ENCODE measurements at regions not wholly inside any gene's neighbourhood (a gene's known extent, or its start where the extent isn't known, plus 50 kb on each side); places are given as distances from the start of the nearest gene placed in this dataset.

DNA sequence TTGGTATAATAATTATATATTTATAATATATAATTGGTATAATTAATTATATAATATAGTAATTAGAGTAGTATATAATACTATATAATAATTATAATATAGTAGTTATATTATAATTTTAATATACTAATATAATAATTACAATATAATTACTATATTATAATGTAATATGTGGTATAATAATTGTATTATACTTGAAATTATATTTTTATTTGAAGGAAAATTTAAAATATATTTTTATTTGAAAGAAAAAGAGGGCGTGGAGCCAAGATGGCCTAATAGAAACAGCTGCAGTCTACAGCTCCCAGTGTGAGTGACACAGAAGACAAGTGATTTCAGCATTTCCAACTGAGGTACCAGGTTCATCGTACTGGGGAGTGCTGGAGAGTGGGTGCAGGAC, 365.9 kb downstream of the MMUT start:
- no peak for DNase-seq

DNA sequence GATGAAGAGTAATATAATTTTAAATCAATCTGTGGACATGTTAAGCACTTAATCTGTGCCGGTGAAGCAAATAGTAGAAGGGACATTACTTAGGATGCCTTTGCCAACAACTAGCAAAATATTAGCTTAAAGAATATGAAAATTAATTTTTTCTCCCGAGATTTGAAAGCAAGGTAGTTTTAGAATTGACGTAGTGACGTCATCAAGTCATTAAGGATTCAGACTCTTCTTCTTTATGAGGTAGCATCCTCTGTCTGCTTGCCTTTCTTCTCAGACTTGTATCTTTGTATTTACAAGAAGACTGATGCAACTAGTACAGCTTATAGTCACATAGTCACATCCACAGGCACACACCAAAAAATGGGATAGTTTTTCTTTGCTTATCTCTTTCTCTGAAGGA, 374.4 kb downstream of the MMUT start:
- DNase-seq, result no peak

DNA sequence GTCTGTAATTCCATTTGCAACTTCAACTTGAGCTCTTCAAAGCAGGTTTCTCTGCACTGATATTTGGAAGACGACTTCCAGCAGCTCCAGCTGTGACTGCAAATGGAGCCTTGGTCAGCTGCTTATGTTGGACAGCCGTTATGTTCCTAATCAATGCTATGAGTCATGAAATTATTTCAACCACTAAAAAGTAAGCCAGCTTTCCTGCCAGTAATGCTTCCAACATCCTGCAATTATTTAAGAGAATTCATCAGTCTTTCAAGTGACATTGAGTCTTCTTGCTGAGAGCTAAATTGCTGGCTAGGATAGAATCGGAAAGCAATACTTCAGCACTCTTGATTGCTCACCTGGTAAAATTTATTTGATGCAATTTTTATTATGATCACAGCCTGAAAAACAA, 375.7 kb downstream of the MMUT start:
- no peak for DNase-seq

DNA sequence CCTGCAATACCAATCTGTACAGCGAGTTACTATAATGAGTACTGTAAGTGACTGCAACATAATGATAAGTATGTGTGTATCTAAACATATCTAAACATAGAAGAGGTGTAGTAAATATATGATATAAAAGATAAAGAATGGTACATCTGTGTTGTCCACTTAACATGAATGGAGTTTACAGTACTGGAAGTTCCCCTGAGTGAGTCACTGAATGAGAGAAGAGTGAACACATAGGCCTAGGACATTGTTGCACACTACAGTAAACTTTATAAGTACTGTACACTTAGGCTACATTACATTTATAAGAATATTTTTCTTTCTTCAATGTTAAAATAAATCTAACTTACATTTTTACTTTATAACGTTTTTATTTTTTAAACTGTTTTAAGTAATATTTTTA, 380.4 kb downstream of the MMUT start:
- no peak for DNase-seq

DNA sequence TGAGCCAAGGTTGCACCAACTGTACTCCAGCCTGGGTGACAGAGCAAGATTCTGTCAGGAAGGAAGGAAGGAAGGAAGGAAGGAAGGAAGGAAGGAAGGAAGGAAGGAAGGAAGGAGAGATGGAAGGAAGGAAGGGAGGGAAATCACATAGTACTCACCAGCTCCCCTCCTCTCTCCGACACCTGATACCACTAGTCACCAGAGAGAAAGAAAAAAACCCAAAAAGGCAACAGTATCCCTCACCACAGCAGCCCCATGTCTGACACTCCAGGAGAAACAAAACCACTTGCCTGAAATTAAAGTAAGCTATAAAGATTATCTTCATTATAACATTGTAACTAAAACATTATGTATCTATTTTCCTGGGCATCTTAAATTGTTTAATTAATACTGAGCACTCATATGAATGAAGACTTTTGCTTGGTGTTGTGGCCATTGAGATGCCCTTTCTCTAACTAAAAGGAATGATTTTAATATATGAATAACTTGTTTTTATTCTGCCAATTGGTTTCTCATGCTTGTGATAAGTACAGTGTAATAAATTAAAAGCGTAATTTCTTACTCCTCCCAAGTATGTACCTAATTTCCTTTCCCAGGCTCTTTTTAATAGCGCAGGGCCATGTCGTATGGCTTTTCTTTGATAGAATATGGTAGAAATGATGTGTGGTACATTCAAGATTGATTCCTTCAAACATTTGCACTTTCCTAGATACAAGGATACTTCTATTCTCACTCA, 390.0 kb downstream of the MMUT start:
- no peak for DNase-seq

DNA sequence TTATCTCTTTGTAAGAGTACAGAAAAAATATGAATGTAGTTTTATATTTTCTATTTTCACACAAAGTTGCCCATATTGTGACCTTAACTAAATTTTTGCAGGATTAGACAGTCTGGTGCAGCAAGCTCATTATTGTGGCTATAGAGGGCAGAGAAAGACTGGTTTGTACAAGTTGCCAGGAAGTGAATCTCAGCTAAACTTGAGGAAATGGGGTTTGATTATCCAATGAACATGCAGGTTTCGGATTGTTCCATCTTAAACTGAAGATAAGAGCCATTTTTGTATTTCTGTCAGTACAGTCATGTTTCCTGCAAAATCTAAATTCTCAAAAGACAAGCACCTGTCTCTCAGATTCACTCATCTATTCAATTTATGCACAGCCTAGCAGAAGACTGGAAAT, 390.9 kb downstream of the MMUT start:
- DNase-seq, result no peak

DNA sequence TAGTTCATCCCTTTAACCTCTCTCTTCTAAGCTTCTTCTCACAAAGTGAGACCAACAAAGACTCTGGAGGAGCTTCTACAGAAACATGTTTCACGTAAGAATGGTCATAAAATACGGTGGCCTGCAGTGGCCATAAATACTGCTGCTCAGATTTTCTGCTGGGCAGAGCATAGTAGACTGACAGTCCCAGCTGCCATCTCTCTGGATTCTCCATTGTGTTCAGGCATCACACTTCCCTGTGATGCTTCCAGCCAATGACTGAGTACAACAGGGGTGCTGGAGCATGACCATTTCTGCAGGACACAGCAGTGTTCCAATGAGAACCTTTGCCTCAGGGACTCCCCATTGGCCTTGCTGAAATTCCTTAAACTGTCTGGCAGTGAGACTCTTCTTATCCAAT, 392.6 kb downstream of the MMUT start:
- DNase-seq, result no peak

DNA sequence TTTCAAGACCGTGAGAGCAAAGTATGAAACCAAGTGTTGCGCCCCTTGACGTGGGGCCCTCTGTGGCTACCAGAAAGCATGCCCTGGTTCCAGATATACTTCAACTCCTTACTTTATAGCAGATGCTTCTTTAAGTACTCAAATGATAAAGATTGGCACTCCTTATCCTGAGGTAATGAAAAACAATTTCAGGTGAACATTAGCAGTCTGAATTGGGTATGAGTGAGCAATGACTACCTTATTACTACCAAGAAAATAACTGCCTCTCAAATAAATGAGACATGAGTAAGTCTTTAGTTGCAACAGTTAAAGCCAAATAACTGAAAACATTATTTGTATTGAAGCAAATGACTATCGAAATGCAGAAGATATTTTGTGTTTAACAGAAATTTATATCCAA, 408.7 kb downstream of the MMUT start:
- no peak for DNase-seq

DNA sequence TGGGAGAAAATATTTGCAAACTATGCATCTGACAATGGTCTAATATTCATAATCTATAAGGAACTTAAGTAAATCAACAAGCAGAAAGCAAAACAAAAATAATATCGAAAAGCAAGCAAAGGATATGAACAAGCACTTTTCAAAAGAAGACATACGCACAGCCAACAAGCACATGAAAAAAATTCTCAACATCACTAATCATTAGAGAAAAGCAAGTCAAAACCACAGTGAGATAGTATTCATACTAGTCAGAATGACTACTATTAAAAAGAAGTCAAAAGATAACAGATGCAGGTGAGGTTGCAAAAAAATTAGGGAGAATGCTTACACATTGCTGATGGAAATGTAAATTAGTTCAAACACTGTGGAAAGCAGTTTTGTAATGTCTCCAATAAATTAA, 410.2 kb downstream of the MMUT start:
- no peak for DNase-seq

DNA sequence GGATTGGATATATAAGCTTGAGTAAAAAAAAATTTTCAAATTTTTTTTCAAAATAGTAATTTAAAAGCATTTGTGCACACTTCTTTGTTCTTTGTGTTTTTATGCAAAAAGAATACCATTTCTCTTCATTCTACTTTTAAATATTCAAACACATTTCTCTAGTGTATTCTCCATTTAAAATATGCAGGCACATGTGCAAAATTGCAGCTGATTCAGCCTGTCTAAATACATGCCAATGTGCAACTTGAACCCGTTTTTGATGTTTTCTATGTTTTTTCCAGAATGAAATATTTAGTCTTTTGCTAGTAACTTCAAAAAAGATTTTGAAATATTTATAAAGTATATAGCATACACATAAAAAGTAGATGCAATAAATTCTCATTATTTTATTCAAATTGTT, 411.8 kb downstream of the MMUT start:
- no peak for DNase-seq

DNA sequence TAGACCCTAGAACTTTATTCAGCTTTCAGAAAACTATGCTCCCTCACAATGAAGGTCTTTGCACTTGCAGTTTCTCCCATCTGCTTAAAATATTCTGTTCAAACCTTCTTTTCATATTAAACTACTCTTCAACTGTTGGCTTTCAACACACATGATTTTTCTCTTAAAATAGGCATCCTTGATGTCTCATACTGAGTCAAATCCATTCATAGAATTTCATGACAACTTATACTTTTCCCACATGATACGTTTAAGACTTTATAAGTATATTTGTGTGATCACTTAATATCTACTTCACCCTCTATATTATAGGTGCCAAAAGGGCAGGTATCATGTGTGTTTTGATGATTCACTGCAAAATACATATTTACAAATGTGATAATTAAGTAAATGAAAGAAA, 412.5 kb downstream of the MMUT start:
- no peak for DNase-seq

DNA sequence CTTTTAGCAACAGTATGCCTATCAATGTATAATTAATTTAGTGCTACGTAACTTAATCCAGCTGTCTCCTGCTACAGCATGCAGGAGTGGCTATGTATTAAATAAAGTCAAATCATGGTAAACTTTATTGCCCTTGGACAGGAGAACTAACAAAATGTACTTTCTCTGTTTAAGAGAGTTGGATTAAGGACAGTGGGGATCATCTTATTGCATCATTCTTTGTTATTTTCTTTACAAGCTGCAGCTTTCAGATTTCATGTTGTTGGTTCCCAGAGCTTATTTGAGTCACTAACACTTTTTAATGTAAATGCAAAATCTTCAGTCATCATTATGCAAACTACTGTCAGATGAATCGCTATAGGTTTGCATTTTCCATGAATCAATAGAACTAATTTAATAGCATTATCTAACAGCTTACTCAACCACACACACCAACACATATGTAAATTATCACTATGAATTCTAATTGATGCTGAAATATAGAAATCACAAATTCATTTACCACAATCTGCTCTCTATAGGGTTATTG, 424.7 kb downstream of the MMUT start:
- DNase-seq, result no peak

DNA sequence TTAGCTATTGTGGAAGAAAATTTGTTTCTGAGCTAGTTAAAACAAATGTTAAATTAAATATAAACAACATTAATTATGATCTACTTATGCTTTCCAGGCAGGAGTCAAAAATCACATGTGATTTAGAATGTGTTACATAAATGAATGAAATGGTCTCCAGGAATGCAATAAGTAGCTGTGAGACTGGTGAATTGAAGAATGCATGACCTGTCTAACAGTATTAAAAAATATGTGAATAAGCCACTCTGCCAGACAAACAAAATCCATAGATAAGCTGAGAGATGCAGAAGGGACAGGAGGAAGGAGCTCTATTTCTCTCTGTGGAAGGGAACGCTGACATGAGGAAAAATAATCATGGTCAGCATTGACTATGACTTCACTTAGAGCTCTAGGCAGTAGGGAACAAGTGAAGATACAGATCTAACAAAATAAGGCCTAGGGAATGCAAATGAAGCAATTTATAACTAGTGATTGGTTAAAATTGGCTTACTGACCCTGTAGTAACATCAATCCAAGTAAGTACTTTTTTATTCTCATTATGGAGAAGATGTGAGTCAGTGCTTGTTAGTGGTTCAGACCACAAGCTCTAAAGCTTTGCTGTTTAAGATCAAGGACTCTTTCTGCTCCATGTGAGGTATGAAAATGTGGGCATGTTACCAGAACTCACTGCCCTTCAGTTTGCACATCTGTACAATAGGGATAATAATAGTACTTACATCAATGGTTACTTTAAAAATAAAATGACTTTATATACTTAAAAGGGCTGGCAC, 432.6 kb downstream of the MMUT start:
- no peak for DNase-seq

DNA sequence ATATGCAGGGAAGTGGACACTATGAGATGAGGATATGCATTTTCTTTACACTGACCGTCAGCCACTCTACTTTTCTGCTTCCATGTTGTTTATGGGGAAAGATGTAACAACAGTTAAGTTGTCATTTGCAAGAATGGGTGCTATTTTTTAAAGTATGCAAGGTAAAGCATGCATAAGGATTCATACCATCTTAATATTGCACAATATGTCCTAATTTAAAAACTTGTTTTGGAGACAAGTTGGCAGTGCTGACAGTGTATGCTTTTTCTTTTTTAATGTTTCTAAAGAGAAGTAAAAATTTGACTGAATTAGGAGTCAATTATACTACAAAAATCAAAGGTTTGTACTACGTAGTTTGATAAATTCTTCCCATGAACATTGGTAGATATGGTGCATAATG, 435.4 kb downstream of the MMUT start:
- no peak for DNase-seq

DNA sequence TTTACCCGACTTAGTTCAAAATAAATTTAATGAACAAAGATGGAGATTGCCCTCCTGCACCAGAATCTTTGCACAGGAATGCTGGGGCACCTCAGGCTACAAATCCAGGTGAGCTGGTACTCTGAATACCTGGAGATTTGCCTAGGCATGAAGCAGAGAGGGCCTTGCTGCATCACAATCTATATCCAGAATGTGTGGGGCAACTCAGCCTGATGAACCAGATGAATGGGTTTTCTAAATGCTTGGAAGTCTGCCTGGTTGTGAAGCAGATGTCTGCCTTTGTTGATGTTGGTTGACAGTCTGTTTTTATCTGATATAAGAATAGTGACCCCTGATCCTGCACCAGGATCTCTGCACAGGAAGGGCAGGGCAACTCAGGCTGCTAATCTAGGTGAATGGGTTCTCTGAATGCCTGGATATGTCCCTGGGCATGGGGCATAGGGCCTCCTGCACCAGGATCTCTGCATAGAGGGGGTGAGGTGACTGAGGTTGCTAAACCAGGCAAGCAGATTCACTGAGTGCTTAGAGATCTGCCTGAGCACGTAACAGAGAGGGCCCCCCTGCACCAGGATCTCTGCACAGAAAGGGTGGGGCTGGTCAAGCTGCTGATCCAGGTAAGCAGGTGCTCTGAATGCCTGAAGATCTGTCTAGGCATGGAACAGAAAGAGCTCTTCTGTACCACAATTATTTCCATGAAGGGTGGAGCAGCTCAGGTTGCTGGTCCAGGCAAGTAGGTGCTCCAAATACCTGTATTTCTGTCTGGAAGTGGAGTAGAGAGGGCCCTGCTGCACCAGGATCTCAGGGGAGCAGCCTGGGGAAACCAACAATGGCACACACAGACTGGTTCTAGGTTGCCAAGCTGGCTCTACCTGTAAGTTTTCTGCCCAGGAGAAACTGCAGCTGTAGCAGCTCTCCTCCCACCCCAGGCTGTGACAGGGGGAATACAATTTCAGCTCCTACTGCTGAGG, 437.5 kb downstream of the MMUT start:
- no peak for DNase-seq

DNA sequence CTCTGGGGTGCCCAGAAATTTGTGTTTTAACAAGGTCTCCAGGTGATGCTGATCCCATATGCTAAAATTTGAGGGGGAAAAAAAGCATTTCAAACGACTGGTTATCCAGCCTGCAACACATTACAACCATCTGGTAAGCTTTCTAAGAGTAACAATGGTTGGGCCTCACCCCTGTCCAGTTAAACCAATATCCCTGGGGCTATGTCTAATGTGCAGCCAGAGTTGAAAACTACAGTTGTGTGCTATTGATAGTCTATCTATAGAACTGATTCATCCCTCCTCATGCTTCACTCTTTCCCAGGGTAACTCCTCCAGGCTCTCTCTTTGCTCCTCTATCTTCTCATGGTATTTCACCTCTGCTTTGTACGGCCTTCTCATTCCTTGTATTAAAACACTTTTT, 458.3 kb downstream of the MMUT start:
- DNase-seq, result no peak

DNA sequence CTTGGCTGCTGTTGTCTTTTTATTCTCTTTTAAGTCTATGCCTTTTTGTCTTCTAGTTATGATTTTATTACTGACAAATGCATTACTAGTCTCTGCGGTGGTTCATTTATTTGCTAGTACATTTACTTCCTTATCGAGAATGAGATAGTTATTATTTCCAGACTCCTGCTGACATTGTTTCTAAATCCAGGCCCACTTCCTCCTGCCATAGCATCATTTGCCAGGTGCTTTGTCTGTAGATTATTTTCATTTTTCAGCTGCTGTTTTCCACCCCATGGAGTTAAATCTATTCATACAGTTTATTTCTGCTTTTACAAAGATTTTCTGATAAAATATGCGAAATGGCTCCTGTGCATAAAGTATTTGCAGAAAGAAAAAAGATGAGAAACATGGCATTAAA, 459.7 kb downstream of the MMUT start:
- no peak for DNase-seq

DNA sequence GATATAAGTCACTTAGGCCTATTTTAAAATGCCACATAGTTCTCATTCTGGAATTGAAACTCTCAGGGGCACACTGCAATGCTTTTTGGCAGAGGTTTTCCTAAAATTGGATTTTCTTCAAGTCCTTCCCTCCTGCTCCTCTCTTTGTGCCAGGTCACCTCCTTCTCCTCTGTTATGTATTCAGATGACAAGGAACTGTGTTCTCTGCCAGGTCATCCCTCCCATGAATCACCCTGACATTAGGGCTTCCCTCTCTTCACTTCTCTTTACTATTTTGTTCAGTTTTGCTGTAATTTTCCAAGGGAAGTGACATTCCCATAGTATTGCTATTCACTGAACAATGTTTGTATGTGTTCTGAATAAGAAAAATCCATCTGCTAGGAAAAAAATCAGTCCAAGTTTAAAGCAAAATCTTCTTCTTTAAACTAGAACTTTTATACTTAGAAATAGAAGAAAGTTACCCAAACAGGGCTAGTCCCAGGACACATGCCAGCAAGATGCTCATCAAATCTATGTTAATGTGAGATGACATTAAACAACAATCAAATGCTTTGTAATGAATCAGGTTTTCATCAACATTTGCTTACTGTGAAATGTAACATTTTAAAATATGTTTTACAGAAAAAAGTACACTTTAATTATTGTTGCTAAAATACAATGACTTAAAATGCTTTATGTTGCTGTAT, 461.1 kb downstream of the MMUT start:
- DNase-seq, result no peak

DNA sequence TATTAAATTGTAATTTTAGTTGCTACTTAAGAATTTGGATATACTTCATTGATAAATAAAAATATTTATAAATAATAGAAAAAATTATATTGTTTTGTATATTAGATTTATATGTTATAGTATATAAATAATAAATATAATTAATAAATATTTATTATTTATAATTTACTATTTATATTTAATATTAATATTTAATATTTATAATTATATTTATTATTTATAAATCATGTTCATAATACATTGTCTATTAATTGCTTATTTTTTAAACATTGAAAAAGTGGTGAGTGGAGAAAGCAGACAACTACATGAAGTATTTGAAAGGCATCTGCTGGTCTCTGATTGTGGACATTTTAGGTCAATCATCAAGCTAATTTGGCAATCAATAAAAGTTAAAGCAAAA, 464.5 kb downstream of the MMUT start:
- no peak for DNase-seq

DNA sequence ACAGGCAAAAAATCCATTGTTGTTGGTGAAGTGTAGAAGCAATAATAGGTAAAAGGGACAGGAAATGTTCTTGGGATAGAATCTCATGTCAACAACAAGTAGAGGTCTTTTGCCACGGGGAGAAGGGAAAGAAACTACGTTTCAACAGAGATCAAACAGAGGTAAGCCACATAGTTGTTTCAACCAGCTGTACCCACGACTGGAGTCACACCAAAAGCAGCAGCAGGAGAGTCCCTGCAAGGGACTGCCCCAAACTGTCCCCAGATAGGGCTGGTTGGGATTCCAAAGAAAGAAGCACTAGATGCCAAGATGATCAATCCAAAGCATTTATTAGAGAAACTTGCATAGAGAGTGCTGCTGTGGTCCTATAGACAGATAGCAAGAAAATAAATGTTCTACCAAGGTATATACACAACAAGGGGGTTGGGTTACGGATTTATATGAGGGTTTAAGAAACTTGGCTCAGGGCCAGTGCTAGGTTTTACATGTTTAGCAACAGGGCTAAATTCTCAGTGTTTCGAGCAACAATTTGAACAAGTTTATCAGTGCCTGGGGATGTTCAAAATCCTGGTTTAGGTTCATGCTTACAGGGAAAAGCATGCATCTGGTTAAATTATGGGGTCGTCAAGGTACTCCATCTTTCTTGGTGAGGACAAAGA, 466.5 kb downstream of the MMUT start:
- no peak for DNase-seq

DNA sequence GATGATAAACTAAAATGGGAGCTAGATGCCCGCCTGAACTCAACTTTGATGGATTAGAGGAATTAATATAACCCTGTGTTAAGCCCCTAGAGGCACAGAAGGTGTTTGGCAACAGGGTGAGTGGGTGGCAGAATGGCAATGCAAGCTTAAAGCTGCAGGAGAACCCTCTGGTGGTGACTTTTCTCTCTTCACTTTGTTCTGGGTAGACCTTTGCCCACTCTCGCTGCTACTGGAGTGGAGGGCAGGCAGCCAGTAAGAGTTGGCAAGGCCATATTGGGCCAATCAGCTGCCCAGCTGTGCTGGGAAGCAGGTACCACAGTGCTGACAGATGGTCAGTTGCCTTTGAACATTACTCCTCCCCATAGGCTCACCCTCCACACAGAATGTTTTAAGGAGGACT, 468.2 kb downstream of the MMUT start:
- no peak for DNase-seq

DNA sequence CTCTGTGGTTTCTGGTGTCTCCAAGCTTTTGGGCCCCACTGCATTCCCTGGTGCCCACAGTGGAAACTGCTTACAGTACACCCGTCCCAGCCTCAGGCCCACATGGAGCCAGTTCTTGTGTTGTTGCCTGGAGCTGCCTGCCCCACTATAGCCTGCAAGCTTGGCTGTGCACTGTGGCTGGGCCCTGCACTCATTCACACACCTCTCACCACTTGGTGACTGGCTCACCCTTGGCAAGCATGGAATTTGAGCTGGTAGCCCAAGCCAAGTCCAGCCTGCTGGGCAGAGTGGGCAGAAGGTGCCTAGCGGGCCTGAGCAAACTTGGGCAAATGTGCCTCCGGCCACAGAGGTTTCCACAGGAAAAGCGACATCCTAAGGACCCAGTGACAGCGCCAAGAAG, 472.3 kb downstream of the MMUT start:
- no peak for DNase-seq
